GM12878 (cell line): ENCODE measurements at regions not wholly inside any gene's neighbourhood (a gene's known extent, or its start where the extent isn't known, plus 50 kb on each side); places are given as distances from the start of the nearest gene placed in this dataset.

Experiments
- ATAC-seq: fragments of 200-7000 bp; cut with Tn5 transposase; 3 replicates; pipeline ENCODE4 v1.9.1; 2020; ENCODE audit warnings: mild to moderate bottlenecking, moderate library complexity
- BruUV-seq: library from RNA; stranded (reverse); fragments of 400-500 nt; replicated peaks from 2 replicates; lab custom pipeline; 2021; lab: Mats Ljungman, UMichigan
- CTCF ChIA-PET: fragments of 300-600 bp; sonication (Branson Sonifier 250); formaldehyde crosslinking; extraction: SDS; loops from one replicate; lab custom pipeline; 2021; ENCODE audit warnings: inconsistent platforms; lab: Yijun Ruan, JAX
- POLR2A ChIA-PET: fragments of 350-600 bp; formaldehyde crosslinking; extraction: SDS; loops from one replicate; lab custom pipeline; 2021; ENCODE audit warnings: inconsistent platforms; lab: Charles Lee
- RAD21 ChIA-PET: fragments of 300-600 bp; sonication (Branson Sonifier 250); formaldehyde crosslinking; loops from one replicate; lab custom pipeline; 2023; ENCODE audit warnings: antibody characterized with exemption; ENCODE audit not compliant: unreplicated experiment; lab: Charles Lee
- SMC1A ChIA-PET: fragments of 300-600 bp; sonication (Branson Sonifier 250); formaldehyde crosslinking; loops from one replicate; lab custom pipeline; 2023; ENCODE audit not compliant: unreplicated experiment, uncharacterized antibody; lab: Charles Lee
- DNase-seq: peaks from one replicate; pipeline ENCODE4 v3.0.0-alpha.2; 2011; ENCODE audit warnings: low read depth, low spot score
- FAIRE-seq: peaks from 3 replicates; lab custom pipeline; 2011; peaks lifted over from hg19 to GRCh38; lab: Jason Lieb, UNC
- H2AFZ ChIP-seq: 2 replicates; pipeline ENCODE4 v1.6.0; 2011; ENCODE audit warnings: low read depth, low read length, control low read depth; ENCODE audit not compliant: control insufficient read depth
- H3K27ac ChIP-seq: 2 replicates; pipeline ENCODE4 v1.5.1; 2011; ENCODE audit warnings: control low read depth; ENCODE audit not compliant: control insufficient read depth, insufficient read depth
- H3K27me3 ChIP-seq, 2 experiments: replicated peaks in 1 of 2; 2 replicates each; pipeline versions ENCODE4 v1.6.0 to v1.6.1; 2011; ENCODE audit warnings: low read length in 1 of 2; ENCODE audit not compliant: control insufficient read depth in 2 of 2, insufficient read depth in 2 of 2
- H3K36me3 ChIP-seq, 2 experiments: 2 replicates each; pipeline ENCODE4 v1.5.1; 2011; ENCODE audit warnings: low read length in 1 of 2; ENCODE audit not compliant: control insufficient read depth in 2 of 2, insufficient read depth in 2 of 2
- H3K4me1 ChIP-seq: 2 replicates; pipeline ENCODE4 v1.6.1; 2011; ENCODE audit warnings: mild to moderate bottlenecking, low read length, moderate library complexity, mixed read lengths; ENCODE audit not compliant: control insufficient read depth, insufficient read depth
- H3K4me2 ChIP-seq: 2 replicates; pipeline ENCODE4 v1.6.0; 2011; ENCODE audit warnings: control low read depth; ENCODE audit not compliant: control insufficient read depth, insufficient read depth
- H3K4me3 ChIP-seq: fragments of 200-600 bp; sonication (generic); 2 replicates; pipeline ENCODE4 v1.5.1; 2016
- H3K79me2 ChIP-seq: 2 replicates; pipeline ENCODE4 v1.6.0; 2011; ENCODE audit warnings: low read length; ENCODE audit not compliant: control insufficient read depth, insufficient read depth
- H3K9ac ChIP-seq: 2 replicates; pipeline ENCODE4 v1.8.0; 2011; ENCODE audit warnings: low read length, control low read depth, mixed read lengths; ENCODE audit not compliant: control insufficient read depth, insufficient read depth
- H3K9me3 ChIP-seq: replicated peaks from 3 replicates; pipeline ENCODE4 v1.5.1; 2011; ENCODE audit warnings: mild to moderate bottlenecking, low read length; ENCODE audit not compliant: control insufficient read depth, insufficient read depth
- H4K20me1 ChIP-seq: 2 replicates; pipeline ENCODE4 v1.6.0; 2011; ENCODE audit not compliant: control insufficient read depth, insufficient read depth
- BCL11A ChIP-seq: IDR thresholded peaks from 2 replicates; pipeline ENCODE4 v1.6.1; 2011; ENCODE audit warnings: low read depth, low read length
- CBX3 ChIP-seq: fragments of 200-600 bp; sonication (generic); IDR thresholded peaks from 2 replicates; pipeline ENCODE4 v1.6.1; 2016; ENCODE audit warnings: low read depth, borderline replicate concordance
- CEBPZ ChIP-seq: fragments of 150-350 bp; IDR thresholded peaks from 2 replicates; pipeline ENCODE4 v1.6.1; 2016; ENCODE audit warnings: low read depth, low read length
- EED ChIP-seq: sonication (generic); IDR thresholded peaks from 2 replicates; pipeline ENCODE4 v1.6.1; 2016; ENCODE audit warnings: antibody characterized with exemption, low read depth
- ESRRA ChIP-seq: IDR thresholded peaks from 2 replicates; pipeline ENCODE4 v1.6.1; 2012; ENCODE audit warnings: mild to moderate bottlenecking, low read length, improper control_type of control experiment
- FOXM1 ChIP-seq: IDR thresholded peaks from 2 replicates; pipeline ENCODE4 v1.6.1; 2012; ENCODE audit warnings: low read depth, mild to moderate bottlenecking, inconsistent platforms, low read length, moderate library complexity
- GATAD2B ChIP-seq: fragments of 450-650 bp; conservative IDR thresholded peaks from 2 replicates; pipeline ENCODE4 v1.6.1; 2017; ENCODE audit warnings: low read depth, mild to moderate bottlenecking, moderate library complexity
- HDAC6 ChIP-seq: fragments of 200-600 bp; sonication (generic); IDR thresholded peaks from one replicate; pipeline ENCODE4 v1.8.0; 2017; ENCODE audit warnings: antibody characterized with exemption; ENCODE audit not compliant: unreplicated experiment
- IRF5 ChIP-seq: fragments of 450-650 bp; IDR thresholded peaks from 2 replicates; pipeline ENCODE4 v1.6.1; 2017; ENCODE audit warnings: borderline replicate concordance
- JUNB ChIP-seq: IDR thresholded peaks from 2 replicates; pipeline ENCODE4 v1.6.1; 2016; ENCODE audit warnings: antibody characterized with exemption, mild to moderate bottlenecking
- MEF2A ChIP-seq: IDR thresholded peaks from 2 replicates; pipeline ENCODE4 v1.6.1; 2011; ENCODE audit warnings: low read depth, mild to moderate bottlenecking, low read length, moderate library complexity; ENCODE audit not compliant: insufficient read depth
- NKRF ChIP-seq: fragments of 450-650 bp; conservative IDR thresholded peaks from 2 replicates; pipeline ENCODE4 v1.6.1; 2017; ENCODE audit warnings: mild to moderate bottlenecking, moderate library complexity
- PBX3 ChIP-seq: IDR thresholded peaks from 2 replicates; pipeline ENCODE4 v1.6.1; 2011; ENCODE audit warnings: mild to moderate bottlenecking, low read depth, low read length, moderate library complexity; ENCODE audit not compliant: insufficient replicate concordance
- POLR2AphosphoS2 ChIP-seq: IDR thresholded peaks from 2 replicates; pipeline ENCODE4 v1.6.1; 2011; ENCODE audit warnings: low read depth, mild to moderate bottlenecking, low read length, improper control_type of control experiment, moderate library complexity
- SMAD5 ChIP-seq: IDR thresholded peaks from 2 replicates; pipeline ENCODE4 v1.6.1; 2016; ENCODE audit warnings: antibody characterized with exemption, low read depth
- TCF7 ChIP-seq: IDR thresholded peaks from 2 replicates; pipeline ENCODE4 v1.6.1; 2014; ENCODE audit warnings: antibody characterized with exemption, borderline replicate concordance
- WRNIP1 ChIP-seq: IDR thresholded peaks from 2 replicates; pipeline ENCODE4 v1.6.1; 2011; ENCODE audit warnings: low read depth, low read length, improper control_type of control experiment, borderline replicate concordance
- WGBS: methylation state at CpG from one replicate; pipeline ENCODE4 v1.1.6; 2016; ENCODE audit warnings: low lambda C conversion rate; ENCODE audit not compliant: insufficient replicate concordance, insufficient coverage; ENCODE audit errors: missing lambda C conversion rate; 5-methylcytosine and 5-hydroxymethylcytosine counted together
- in situ Hi-C: fragments of 300-500 bp; cut with MboI; formaldehyde crosslinking; loops from 9 replicates; pipeline ENCODE4 v1.14.3; 2018; ENCODE audit warnings: mixed read lengths
- intact Hi-C: fragments of 100-400 bp; cut with micrococcal nuclease; formaldehyde crosslinking; loops from one replicate; pipeline ENCODE4 v1.14.2; 2022; ENCODE audit not compliant: unreplicated experiment

GRCh38 chr21:34311561-34312330 is 52.1 kb upstream of the KCNE2 start:
- BruUV-seq, result no TSS peak
- ChIA-PET CTCF (no interaction called here), POLR2A (no interaction called here), SMC1A (interaction anchor here (1.6 kb wide), 1 partner anchor 9 kb away, joined by 3 read pairs; no protein-coding TSS in a partner anchor), RAD21 (no interaction called here)
- Histone ChIP-seq H3K4me1 (no peaks in the 10 kb centered on the region), H2AFZ (no peak overlapping the region), H3K4me2 (no peak overlapping the region), H3K9ac (no peak overlapping the region), H3K9me3 (no peaks in the 10 kb centered on the region), H3K79me2 (no peaks in the 10 kb centered on the region), H4K20me1 (no peaks in the 10 kb centered on the region), H3K27ac (no peak overlapping the region), H3K27me3 (no peaks in the 10 kb centered on the region; a peak in 1 of 4 replicates), H3K4me3 (no peak overlapping the region), H3K36me3 (no peaks in the 10 kb centered on the region)
- intact Hi-C loops (no loop called here), in situ Hi-C loops (no loop called here)
- no peak for DNase-seq
- FAIRE-seq, result no peak
- 59% methylated on average over 12 of the region's 12 CpGs for WGBS
- ATAC-seq, result no peak
- TF ChIP-seq FOXM1 (no peak), SMAD5 (no peak), PBX3 (no peak), EED (no peak), IRF5 (no peak), CEBPZ (no peak), WRNIP1 (no peak), BCL11A (no peak), NKRF (no peak), GATAD2B (no peak), MEF2A (no peak), TCF7 (no peak), HDAC6 (no peak), POLR2AphosphoS2 (no peak), CBX3 (no peak), JUNB (no peak), ESRRA (no peak)
